PC-9 (cell line): ENCODE measurements at regions not wholly inside any gene's neighbourhood (a gene's known extent, or its start where the extent isn't known, plus 50 kb on each side); places are given as distances from the start of the nearest gene placed in this dataset.
A peak's percentile ranks its signal among the peaks of the same experiment; 100 is the strongest.
"Not testable (repeated sequence)": the region's sequence is repeated elsewhere in the genome, so short reads cannot be mapped to it uniquely, and the experiment has no call there.

ENCODE experiments used
- BruUV-seq: library from RNA; stranded (reverse); fragments of 400-500 nt; replicated peaks from 2 replicates; lab custom pipeline; 2021; lab: Mats Ljungman, UMichigan
- CTCF ChIA-PET: fragments of 300-600 bp; sonication (Branson Sonifier 250); formaldehyde crosslinking; loops from one replicate; lab custom pipeline; 2022; ENCODE audit warnings: antibody characterized with exemption; lab: Charles Lee
- POLR2A ChIA-PET: fragments of 300-600 bp; sonication (Branson Sonifier 250); formaldehyde crosslinking; loops from one replicate; lab custom pipeline; 2022; ENCODE audit warnings: antibody characterized with exemption; ENCODE audit not compliant: unreplicated experiment; lab: Charles Lee
- DNase-seq, 2 experiments: peaks; one replicate each; pipeline versions ENCODE4 v3.0.0 to v3.0.0-alpha.2; 2015 to 2022; ENCODE audit warnings: mixed read lengths in 1 of 2
- H2AFZ ChIP-seq: fragments of 200-600 bp; sonication (generic); 2 replicates; pipeline ENCODE4 v1.8.1; 2017; ENCODE audit warnings: antibody characterized with exemption
- H3F3A ChIP-seq: fragments of 200-600 bp; sonication (generic); 2 replicates; pipeline ENCODE4 v1.8.1; 2017; ENCODE audit warnings: antibody characterized with exemption, mild to moderate bottlenecking, low read depth; ENCODE audit not compliant: insufficient read depth
- H3K27ac ChIP-seq: fragments of 200-600 bp; sonication (generic); 2 replicates; pipeline ENCODE4 v1.6.1; 2016; ENCODE audit warnings: mixed run types
- H3K27me3 ChIP-seq: fragments of 200-600 bp; sonication (generic); 2 replicates; pipeline ENCODE4 v1.6.1; 2016; ENCODE audit warnings: low read depth, mixed run types; ENCODE audit not compliant: insufficient read depth
- H3K36me3 ChIP-seq: fragments of 200-600 bp; sonication (generic); 2 replicates; pipeline ENCODE4 v1.6.1; 2016; ENCODE audit warnings: low read depth, mixed run types
- H3K4me1 ChIP-seq: fragments of 200-600 bp; sonication (generic); replicated peaks from 2 replicates; pipeline ENCODE4 v1.6.1; 2016; ENCODE audit warnings: mixed run types; ENCODE audit not compliant: insufficient read depth
- H3K4me2 ChIP-seq: fragments of 200-600 bp; sonication (generic); 2 replicates; pipeline ENCODE4 v1.6.1; 2017; ENCODE audit warnings: mixed run types
- H3K4me3 ChIP-seq: fragments of 200-600 bp; sonication (generic); 2 replicates; pipeline ENCODE4 v1.6.1; 2016; ENCODE audit warnings: mixed run types
- H3K79me2 ChIP-seq: fragments of 200-600 bp; sonication (generic); 2 replicates; pipeline ENCODE4 v1.6.1; 2017; ENCODE audit warnings: low read depth, mixed run types
- H3K9me2 ChIP-seq: fragments of 200-600 bp; sonication (generic); 2 replicates; pipeline ENCODE4 v1.8.1; 2017; ENCODE audit warnings: mild to moderate bottlenecking; ENCODE audit not compliant: insufficient read depth
- H3K9me3 ChIP-seq: fragments of 200-600 bp; sonication (generic); 2 replicates; pipeline ENCODE4 v1.8.1; 2016; ENCODE audit warnings: low read depth; ENCODE audit not compliant: insufficient read depth
- H4K20me1 ChIP-seq: fragments of 200-600 bp; sonication (generic); 2 replicates; pipeline ENCODE4 v1.8.1; 2017; ENCODE audit not compliant: insufficient read depth
- EZH2 ChIP-seq: fragments of 200-600 bp; sonication (generic); IDR thresholded peaks from 2 replicates; pipeline ENCODE4 v1.8.0; 2017; ENCODE audit warnings: antibody characterized with exemption, low read depth
- intact Hi-C: fragments of 100-400 bp; cut with micrococcal nuclease; formaldehyde crosslinking; loops from one replicate; pipeline ENCODE4 v1.10.0; 2022; ENCODE audit not compliant: unreplicated experiment
- TF ChIP-seq, protein P1 (sequence below): fragments of 200-600 bp; sonication (generic); conservative IDR thresholded peaks from 2 replicates; pipeline ENCODE4 v1.6.1; 2017; ENCODE audit warnings: mixed run types, antibody characterized with exemption, mild to moderate bottlenecking, moderate library complexity

DNA sequence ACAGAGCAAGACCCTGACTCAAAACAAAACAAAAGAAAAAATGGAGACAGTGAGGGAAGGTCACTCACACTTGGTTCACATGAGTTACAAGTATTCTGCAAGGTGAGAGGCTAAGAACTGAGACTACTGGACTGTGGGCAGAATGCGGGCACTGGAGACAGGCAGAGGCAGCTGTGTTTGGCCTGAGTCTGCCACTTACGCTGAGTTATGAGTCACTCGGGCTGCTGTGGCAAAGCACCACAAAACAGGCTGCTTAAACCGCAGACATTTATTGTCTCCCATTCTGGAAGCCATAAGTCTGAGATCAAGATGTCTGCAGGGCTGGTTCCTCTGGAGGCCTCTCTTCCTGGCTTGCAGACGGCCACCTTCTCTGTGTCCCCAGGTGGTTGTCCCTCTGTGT, 122.8 kb downstream of the SHANK2 start:
- no peaks in the 10 kb centered on the region for H4K20me1 ChIP-seq
- H3K27me3 ChIP-seq: no peaks in the 10 kb centered on the region
- no peaks in the 10 kb centered on the region for H3K79me2 ChIP-seq
- no peak overlapping the region for H2AFZ ChIP-seq
- no peaks in the 10 kb centered on the region for H3K9me2 ChIP-seq
- no peak overlapping the region for H3K4me2 ChIP-seq
- TF ChIP-seq EZH2: no peak
- TF ChIP-seq, protein P1, sequence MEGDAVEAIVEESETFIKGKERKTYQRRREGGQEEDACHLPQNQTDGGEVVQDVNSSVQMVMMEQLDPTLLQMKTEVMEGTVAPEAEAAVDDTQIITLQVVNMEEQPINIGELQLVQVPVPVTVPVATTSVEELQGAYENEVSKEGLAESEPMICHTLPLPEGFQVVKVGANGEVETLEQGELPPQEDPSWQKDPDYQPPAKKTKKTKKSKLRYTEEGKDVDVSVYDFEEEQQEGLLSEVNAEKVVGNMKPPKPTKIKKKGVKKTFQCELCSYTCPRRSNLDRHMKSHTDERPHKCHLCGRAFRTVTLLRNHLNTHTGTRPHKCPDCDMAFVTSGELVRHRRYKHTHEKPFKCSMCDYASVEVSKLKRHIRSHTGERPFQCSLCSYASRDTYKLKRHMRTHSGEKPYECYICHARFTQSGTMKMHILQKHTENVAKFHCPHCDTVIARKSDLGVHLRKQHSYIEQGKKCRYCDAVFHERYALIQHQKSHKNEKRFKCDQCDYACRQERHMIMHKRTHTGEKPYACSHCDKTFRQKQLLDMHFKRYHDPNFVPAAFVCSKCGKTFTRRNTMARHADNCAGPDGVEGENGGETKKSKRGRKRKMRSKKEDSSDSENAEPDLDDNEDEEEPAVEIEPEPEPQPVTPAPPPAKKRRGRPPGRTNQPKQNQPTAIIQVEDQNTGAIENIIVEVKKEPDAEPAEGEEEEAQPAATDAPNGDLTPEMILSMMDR: no peak
- H3F3A ChIP-seq: no peaks in the 10 kb centered on the region
- intact Hi-C loops: no loop called here
- ChIA-PET POLR2A (no interaction called here), CTCF (no interaction called here)
- H3K36me3 ChIP-seq: no peaks in the 10 kb centered on the region
- DNase-seq: peak in 1 of 2 experiments; percentile 5
- H3K4me3 ChIP-seq: no peak overlapping the region
- H3K4me1 ChIP-seq: no peaks in the 10 kb centered on the region
- no peaks in the 10 kb centered on the region for H3K9me3 ChIP-seq
- H3K27ac ChIP-seq: no peak overlapping the region
- no TSS peak for BruUV-seq

DNA sequence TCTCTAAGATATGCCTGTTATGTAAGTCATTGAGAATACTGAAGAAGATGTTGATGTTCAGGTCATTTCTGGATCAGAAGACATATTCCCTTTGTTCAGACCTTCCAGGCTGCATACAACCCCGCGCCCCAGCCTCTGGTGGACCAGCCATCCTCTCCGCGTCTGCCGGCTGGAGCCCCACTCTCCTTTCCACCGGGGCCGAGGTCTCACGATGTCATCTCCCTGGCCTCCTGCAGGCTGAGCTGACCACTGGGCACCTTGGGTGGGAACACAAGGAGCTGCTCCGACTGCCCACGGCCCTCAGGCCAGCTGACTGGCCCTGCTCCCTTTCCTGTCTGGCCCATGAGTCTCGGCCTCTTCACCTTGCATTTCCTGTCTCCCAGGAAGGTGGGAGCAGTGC, 124.6 kb downstream of the SHANK2 start:
- H3K9me2 ChIP-seq: no peaks in the 10 kb centered on the region
- no peaks in the 10 kb centered on the region for H3F3A ChIP-seq
- no peaks in the 10 kb centered on the region for H3K9me3 ChIP-seq
- POLR2A ChIA-PET: no interaction called here
- no peaks in the 10 kb centered on the region for H3K4me1 ChIP-seq
- TF ChIP-seq, protein P1: no peak
- TF ChIP-seq EZH2: no peak
- H3K27me3 ChIP-seq: no peaks in the 10 kb centered on the region
- intact Hi-C loops: no loop called here
- no peak for DNase-seq
- H4K20me1 ChIP-seq: no peaks in the 10 kb centered on the region
- H2AFZ ChIP-seq: no peak overlapping the region
- H3K4me2 ChIP-seq: no peak overlapping the region
- H3K79me2 ChIP-seq: no peaks in the 10 kb centered on the region
- no peak overlapping the region for H3K27ac ChIP-seq
- no peaks in the 10 kb centered on the region for H3K36me3 ChIP-seq
- BruUV-seq: no TSS peak
- CTCF ChIA-PET: no interaction called here
- no peak overlapping the region for H3K4me3 ChIP-seq

DNA sequence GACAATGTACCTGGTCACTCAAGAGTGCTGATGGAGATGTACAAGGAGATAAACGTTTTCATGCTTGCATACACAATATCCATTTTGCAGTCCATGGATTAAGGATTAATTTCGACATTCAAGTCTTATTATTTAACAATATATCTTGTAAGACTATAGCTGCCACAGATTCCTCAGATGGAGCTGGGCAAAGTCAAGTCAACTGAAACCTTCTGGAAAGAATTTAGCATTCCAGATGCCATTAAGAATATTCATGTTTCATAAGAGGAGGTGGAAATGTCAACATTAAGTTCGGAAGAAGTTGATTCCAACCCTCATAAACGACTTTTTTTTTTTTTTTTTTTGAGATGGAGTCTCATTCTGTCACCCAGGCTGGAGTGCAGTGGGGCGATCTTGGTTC, 126.0 kb downstream of the SHANK2 start:
- H3K79me2 ChIP-seq, H3K36me3 ChIP-seq, H3K9me3 ChIP-seq, H2AFZ ChIP-seq, H3K4me2 ChIP-seq, BruUV-seq, DNase-seq, H3F3A ChIP-seq, H3K9me2 ChIP-seq, H3K27ac ChIP-seq, intact Hi-C loops, H3K4me3 ChIP-seq, H3K27me3 ChIP-seq, H4K20me1 ChIP-seq, CTCF ChIA-PET, H3K4me1 ChIP-seq, POLR2A ChIA-PET: not testable (repeated sequence)

DNA sequence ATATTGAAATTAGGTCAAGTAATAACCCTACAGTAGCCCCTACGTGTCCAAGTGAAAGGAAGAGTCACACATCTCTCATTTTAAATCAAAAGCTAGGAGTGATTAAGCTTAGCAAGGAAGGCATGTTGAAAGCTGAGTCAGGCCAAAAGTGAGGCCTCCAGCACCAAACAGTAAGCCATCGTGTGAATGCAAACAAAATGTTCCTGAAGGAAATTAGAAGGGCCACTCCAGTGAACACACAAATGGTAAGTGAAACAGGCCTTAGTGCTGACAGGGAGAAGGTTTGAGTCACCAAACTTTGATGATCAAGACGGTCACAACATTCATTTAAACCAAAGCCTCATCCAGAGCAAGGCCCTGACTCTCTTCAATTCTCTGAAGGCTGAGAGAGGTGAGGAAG, 127.2 kb downstream of the SHANK2 start:
- no peak for TF ChIP-seq EZH2
- TF ChIP-seq, protein P1: no peak
- ChIA-PET CTCF (no interaction called here), POLR2A (no interaction called here)
- BruUV-seq: no TSS peak
- Histone ChIP-seq H3F3A (no peaks in the 10 kb centered on the region), H3K4me2 (no peak overlapping the region), H3K27ac (no peak overlapping the region), H3K79me2 (no peaks in the 10 kb centered on the region), H2AFZ (no peak overlapping the region), H3K4me1 (no peaks in the 10 kb centered on the region), H3K27me3 (no peaks in the 10 kb centered on the region), H3K9me3 (no peaks in the 10 kb centered on the region), H3K4me3 (no peak overlapping the region), H3K36me3 (no peaks in the 10 kb centered on the region), H3K9me2 (no peaks in the 10 kb centered on the region), H4K20me1 (no peaks in the 10 kb centered on the region)
- intact Hi-C loops: no loop called here
- peak in 1 of 2 experiments; percentile 13 for DNase-seq
